Body of pancreas (tissue), 4 donors: ENCODE measurements at regions not wholly inside any gene's neighbourhood (a gene's known extent, or its start where the extent isn't known, plus 50 kb on each side); places are given as distances from the start of the nearest gene placed in this dataset.

ENCODE experiments used
- POLR2A ChIP-seq, 3 donors: fragments of 450-650 bp; IDR thresholded peaks; one replicate each; pipeline ENCODE4 v1.6.1; 2016; ENCODE audit warnings: antibody characterized with exemption in 3 of 3, mild to moderate bottlenecking in 2 of 3
- TF ChIP-seq, protein P1 (sequence below), 7 experiments: fragments of 450-650 bp in 4 of 7; fragments of 200-600 bp in 3 of 7; sonication (generic) in 3 of 7; IDR thresholded peaks; one replicate each; pipeline ENCODE4 v1.5.1; 2016 to 2019; ENCODE audit warnings: antibody characterized with exemption in 7 of 7

DNA sequence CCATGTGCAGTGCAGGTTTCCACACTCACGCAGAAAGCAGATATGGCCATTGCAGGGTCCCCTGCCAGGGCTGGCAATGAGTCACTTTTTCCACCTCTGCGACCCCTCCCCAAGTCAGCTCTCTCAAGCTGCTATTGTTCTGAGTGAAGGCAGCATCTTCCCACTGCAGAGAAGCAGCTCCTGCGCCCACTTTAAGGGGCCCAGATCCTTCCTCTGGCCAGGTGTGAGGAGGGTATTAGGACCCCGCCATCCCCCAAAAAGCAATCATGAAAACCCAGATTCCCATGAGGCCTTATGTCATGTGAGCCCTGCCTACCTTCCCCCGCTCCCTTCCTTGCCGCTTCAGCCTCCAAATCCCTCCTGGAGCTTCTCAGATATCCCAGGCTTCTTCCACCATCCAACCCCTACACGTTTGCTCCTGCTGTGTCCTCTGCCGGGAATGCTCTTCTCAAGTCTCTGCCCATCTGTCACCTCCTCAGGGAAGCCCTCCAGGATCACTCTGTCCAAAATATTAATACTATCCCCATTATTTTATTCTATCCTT is 220.3 kb downstream of the NFATC2 start:
- TF ChIP-seq, protein P1, sequence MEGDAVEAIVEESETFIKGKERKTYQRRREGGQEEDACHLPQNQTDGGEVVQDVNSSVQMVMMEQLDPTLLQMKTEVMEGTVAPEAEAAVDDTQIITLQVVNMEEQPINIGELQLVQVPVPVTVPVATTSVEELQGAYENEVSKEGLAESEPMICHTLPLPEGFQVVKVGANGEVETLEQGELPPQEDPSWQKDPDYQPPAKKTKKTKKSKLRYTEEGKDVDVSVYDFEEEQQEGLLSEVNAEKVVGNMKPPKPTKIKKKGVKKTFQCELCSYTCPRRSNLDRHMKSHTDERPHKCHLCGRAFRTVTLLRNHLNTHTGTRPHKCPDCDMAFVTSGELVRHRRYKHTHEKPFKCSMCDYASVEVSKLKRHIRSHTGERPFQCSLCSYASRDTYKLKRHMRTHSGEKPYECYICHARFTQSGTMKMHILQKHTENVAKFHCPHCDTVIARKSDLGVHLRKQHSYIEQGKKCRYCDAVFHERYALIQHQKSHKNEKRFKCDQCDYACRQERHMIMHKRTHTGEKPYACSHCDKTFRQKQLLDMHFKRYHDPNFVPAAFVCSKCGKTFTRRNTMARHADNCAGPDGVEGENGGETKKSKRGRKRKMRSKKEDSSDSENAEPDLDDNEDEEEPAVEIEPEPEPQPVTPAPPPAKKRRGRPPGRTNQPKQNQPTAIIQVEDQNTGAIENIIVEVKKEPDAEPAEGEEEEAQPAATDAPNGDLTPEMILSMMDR (IDR thresholded peaks at IDR 0.05) = no peak
- TF ChIP-seq POLR2A (IDR thresholded peaks at IDR 0.05) = no peak
